HepG2 (cell line): ENCODE measurements at regions not wholly inside any gene's neighbourhood (a gene's known extent, or its start where the extent isn't known, plus 50 kb on each side); places are given as distances from the start of the nearest gene placed in this dataset.

ENCODE experiments used
- ATAC-seq: fragments of 200-7000 bp; cut with Tn5 transposase; 3 replicates; pipeline ENCODE4 v1.9.1; 2020; ENCODE audit warnings: mild to moderate bottlenecking, moderate library complexity
- BruUV-seq: library from RNA; stranded (reverse); fragments of 400-500 nt; replicated peaks from 2 replicates; lab custom pipeline; 2021; lab: Mats Ljungman, UMichigan
- CTCF ChIA-PET: fragments of 300-600 bp; formaldehyde crosslinking; extraction: SDS; loops from one replicate; lab custom pipeline; 2021; ENCODE audit warnings: low total read pairs, inconsistent platforms, low intra/inter-chr PET ratio; lab: Yijun Ruan, JAX
- POLR2A ChIA-PET: fragments of 350-600 bp; sonication (Branson Sonifier 250); formaldehyde crosslinking; loops from one replicate; lab custom pipeline; 2020; ENCODE audit warnings: antibody characterized with exemption, inconsistent platforms; lab: Yijun Ruan, JAX
- DNase-seq: peaks from one replicate; pipeline ENCODE4 v3.0.0-alpha.2; 2015; ENCODE audit warnings: low spot score
- FAIRE-seq: peaks from 3 replicates; lab custom pipeline; 2011; peaks lifted over from hg19 to GRCh38; lab: Jason Lieb, UNC
- H2AFZ ChIP-seq: one replicate; pipeline ENCODE4 v1.6.1; 2011; ENCODE audit warnings: low read length, inconsistent platforms
- H3K27ac ChIP-seq: fragments of 300-600 bp; 3 replicates; pipeline ENCODE4 v1.8.0; 2011; ENCODE audit warnings: mixed run types, mild to moderate bottlenecking, mixed read lengths, low read length, inconsistent platforms; ENCODE audit not compliant: insufficient read depth; ENCODE audit errors: extremely low read length
- H3K27me3 ChIP-seq, 2 experiments: fragments of 200-600 bp in 1 of 2; 2 replicates in 1 of 2; 3 replicates in 1 of 2; pipeline versions ENCODE4 v1.6.0 to v1.8.0; 2011; ENCODE audit warnings: low read length in 2 of 2, mild to moderate bottlenecking in 2 of 2, moderate library complexity in 2 of 2, inconsistent platforms in 1 of 2; ENCODE audit not compliant: insufficient read depth in 2 of 2, control insufficient read depth in 1 of 2
- H3K36me3 ChIP-seq, 2 experiments: fragments of 200-600 bp in 1 of 2; replicated peaks in 1 of 2; 2 replicates in 1 of 2; 3 replicates in 1 of 2; pipeline versions ENCODE4 v1.5.1 to v1.8.0; 2011; ENCODE audit warnings: low read length in 2 of 2, inconsistent platforms in 1 of 2; ENCODE audit not compliant: insufficient read depth in 2 of 2, control insufficient read depth in 1 of 2
- H3K4me1 ChIP-seq: 2 replicates; pipeline ENCODE4 v1.5.1; 2012; ENCODE audit warnings: low read length, inconsistent platforms; ENCODE audit not compliant: insufficient read depth
- H3K4me2 ChIP-seq: 2 replicates; pipeline ENCODE4 v1.6.0; 2011; ENCODE audit warnings: low read depth, low read length, inconsistent platforms
- H3K4me3 ChIP-seq, 3 experiments: fragments of 200-600 bp in 1 of 3; sonication (generic), shearing (Covaris generic) in 1 of 3; replicated peaks in 1 of 3; 2 replicates each; pipeline ENCODE4 v1.5.1; 2011 to 2016; ENCODE audit warnings: low read length in 3 of 3, inconsistent platforms in 2 of 3, low read depth in 2 of 3, mild to moderate bottlenecking in 2 of 3, control low read depth in 1 of 3, mixed read lengths in 1 of 3; ENCODE audit not compliant: insufficient read depth in 1 of 3
- H3K79me2 ChIP-seq: one replicate; pipeline ENCODE4 v1.6.1; 2011; ENCODE audit warnings: low read length, inconsistent platforms; ENCODE audit not compliant: insufficient read depth
- H3K9ac ChIP-seq: 2 replicates; pipeline ENCODE4 v1.6.0; 2011; ENCODE audit warnings: mild to moderate bottlenecking, low read depth, low read length, inconsistent platforms; ENCODE audit not compliant: insufficient read depth
- H3K9me3 ChIP-seq: 2 replicates; pipeline ENCODE4 v1.5.1; 2012; ENCODE audit warnings: mild to moderate bottlenecking, low read length
- H4K20me1 ChIP-seq: 2 replicates; pipeline ENCODE4 v1.6.0; 2011; ENCODE audit warnings: inconsistent platforms, mild to moderate bottlenecking, low read length, moderate library complexity; ENCODE audit not compliant: insufficient read depth
- CSRNP1 ChIP-seq: sonication (generic); formaldehyde crosslinking; IDR thresholded peaks from 2 replicates; pipeline ENCODE4 v1.8.1; 2023; ENCODE audit warnings: mild to moderate bottlenecking, missing genetic modification reagents
- FOXA1 ChIP-seq, 2 experiments: fragments of 450-650 bp in 1 of 2; sonication (generic) in 1 of 2; formaldehyde crosslinking in 1 of 2; IDR thresholded peaks; 2 replicates each; pipeline versions ENCODE4 v1.4.0 to v1.6.1; 2016 to 2020; ENCODE audit warnings: missing genetic modification reagents in 1 of 2
- MEIS1 ChIP-seq: sonication (generic); formaldehyde crosslinking; IDR thresholded peaks from 2 replicates; pipeline ENCODE4 v1.9.0; 2021; ENCODE audit warnings: mild to moderate bottlenecking, missing genetic modification reagents, moderate library complexity, borderline replicate concordance
- NCOA1 ChIP-seq: sonication (generic); formaldehyde crosslinking; IDR thresholded peaks from 2 replicates; pipeline ENCODE4 v1.9.0; 2021; ENCODE audit warnings: missing genetic modification reagents
- PBX3 ChIP-seq: sonication (generic); formaldehyde crosslinking; IDR thresholded peaks from 2 replicates; pipeline ENCODE4 v1.8.1; 2023; ENCODE audit warnings: missing genetic modification reagents, inconsistent platforms, borderline replicate concordance
- SIX4 ChIP-seq: sonication (generic); formaldehyde crosslinking; IDR thresholded peaks from 2 replicates; pipeline ENCODE4 v1.4.0; 2020; ENCODE audit warnings: missing genetic modification reagents
- SOX5 ChIP-seq: IDR thresholded peaks from 2 replicates; pipeline ENCODE4 v1.6.1; 2016; ENCODE audit warnings: borderline replicate concordance
- SSRP1 ChIP-seq: IDR thresholded peaks from 2 replicates; pipeline ENCODE4 v1.6.1; 2016; ENCODE audit warnings: control low read depth
- TAF15 ChIP-seq: fragments of 200-400 bp; formaldehyde crosslinking; IDR thresholded peaks from one replicate; pipeline ENCODE4 v1.6.1; 2018; ENCODE audit warnings: mild to moderate bottlenecking, low read depth, low read length; ENCODE audit not compliant: poor library complexity, severe bottlenecking
- TFE3 ChIP-seq: IDR thresholded peaks from 2 replicates; pipeline ENCODE4 v1.6.1; 2016
- ZBTB21 ChIP-seq: sonication (generic); formaldehyde crosslinking; IDR thresholded peaks from 2 replicates; pipeline ENCODE4 v1.4.0; 2020; ENCODE audit warnings: missing genetic modification reagents
- ZBTB39 ChIP-seq: sonication (generic); formaldehyde crosslinking; IDR thresholded peaks from 2 replicates; pipeline ENCODE4 v1.5.0; 2020; ENCODE audit warnings: missing genetic modification reagents
- ZNF235 ChIP-seq: sonication (generic); formaldehyde crosslinking; IDR thresholded peaks from 2 replicates; pipeline ENCODE4 v1.8.1; 2023; ENCODE audit warnings: mild to moderate bottlenecking, missing genetic modification reagents, borderline replicate concordance
- ZNF704 ChIP-seq: sonication (generic); formaldehyde crosslinking; IDR thresholded peaks from 2 replicates; pipeline ENCODE4 v1.8.1; 2023; ENCODE audit warnings: mild to moderate bottlenecking, inconsistent platforms, moderate library complexity, missing genetic modification reagents, borderline replicate concordance
- WGBS: methylation state at CpG from one replicate; pipeline ENCODE4 v1.1.6; 2017; ENCODE audit warnings: low lambda C conversion rate; 5-methylcytosine and 5-hydroxymethylcytosine counted together
- in situ Hi-C: cut with HindIII; loops from 2 replicates; pipeline ENCODE4 v1.10.0; 2017; ENCODE audit warnings: low pct_unique_long_range_greater_than_20kb; ENCODE audit not compliant: extremely low pct_ligation_motif_present
- intact Hi-C: fragments of 100-400 bp; cut with micrococcal nuclease; formaldehyde crosslinking; loops from one replicate; pipeline ENCODE4 v1.10.0; 2022; ENCODE audit not compliant: unreplicated experiment

GRCh38 chr21:16911166-16911607 lies 601.7 kb upstream of the CXADR start:
- Histone ChIP-seq H3K4me1 (no peaks in the 10 kb centered on the region), H3K27ac (no peak overlapping the region), H3K9me3 (no peaks in the 10 kb centered on the region), H3K36me3 (no peaks in the 10 kb centered on the region), H3K79me2 (no peaks in the 10 kb centered on the region), H4K20me1 (no peaks in the 10 kb centered on the region), H3K9ac (no peak overlapping the region), H3K4me2 (no peak overlapping the region), H3K4me3 (no peak overlapping the region), H2AFZ (no peak overlapping the region), H3K27me3 (no peaks in the 10 kb centered on the region)
- WGBS: 0% methylated on average over 1 of the region's 1 CpG
- POLR2A ChIA-PET: no interaction called here
- no peak for DNase-seq
- intact Hi-C loops (no loop called here), in situ Hi-C loops (no loop called here)
- BruUV-seq: no TSS peak
- no peak for ATAC-seq
- CTCF ChIA-PET: no interaction called here
- FAIRE-seq: no peak
- no peak for TF ChIP-seq ZBTB21
- no peak for TF ChIP-seq SSRP1 (CRISPR knock-in tag)
- TF ChIP-seq TAF15: no peak
- TF ChIP-seq PBX3 (CRISPR knock-in tag): no peak
- no peak for TF ChIP-seq TFE3 (CRISPR knock-in tag)
- no peak for TF ChIP-seq NCOA1 (CRISPR knock-in tag)
- no peak for TF ChIP-seq ZBTB39 (CRISPR knock-in tag)
- TF ChIP-seq FOXA1 (IDR thresholded peaks at IDR 0.05): no peak
- TF ChIP-seq FOXA1 (CRISPR knock-in tag; IDR thresholded peaks at IDR 0.05): no peak
- no peak for TF ChIP-seq SIX4
- TF ChIP-seq ZNF704 (CRISPR knock-in tag): no peak
- no peak for TF ChIP-seq CSRNP1
- TF ChIP-seq MEIS1: no peak
- no peak for TF ChIP-seq ZNF235 (CRISPR knock-in tag)
- TF ChIP-seq SOX5 (CRISPR knock-in tag): no peak
